HepG2 (cell line): ENCODE measurements at regions not wholly inside any gene's neighbourhood (a gene's known extent, or its start where the extent isn't known, plus 50 kb on each side); places are given as distances from the start of the nearest gene placed in this dataset.

ENCODE experiments used
- ATAC-seq: fragments of 200-7000 bp; cut with Tn5 transposase; 3 replicates; pipeline ENCODE4 v1.9.1; 2020; ENCODE audit warnings: mild to moderate bottlenecking, moderate library complexity
- BruUV-seq: library from RNA; stranded (reverse); fragments of 400-500 nt; replicated peaks from 2 replicates; lab custom pipeline; 2021; lab: Mats Ljungman, UMichigan
- CTCF ChIA-PET: fragments of 300-600 bp; formaldehyde crosslinking; extraction: SDS; loops from one replicate; lab custom pipeline; 2021; ENCODE audit warnings: low total read pairs, inconsistent platforms, low intra/inter-chr PET ratio; lab: Yijun Ruan, JAX
- POLR2A ChIA-PET: fragments of 350-600 bp; sonication (Branson Sonifier 250); formaldehyde crosslinking; loops from one replicate; lab custom pipeline; 2020; ENCODE audit warnings: antibody characterized with exemption, inconsistent platforms; lab: Yijun Ruan, JAX
- DNase-seq: peaks from one replicate; pipeline ENCODE4 v3.0.0-alpha.2; 2015; ENCODE audit warnings: low spot score
- FAIRE-seq: peaks from 3 replicates; lab custom pipeline; 2011; peaks lifted over from hg19 to GRCh38; lab: Jason Lieb, UNC
- H2AFZ ChIP-seq: one replicate; pipeline ENCODE4 v1.6.1; 2011; ENCODE audit warnings: low read length, inconsistent platforms
- H3K27ac ChIP-seq: fragments of 300-600 bp; 3 replicates; pipeline ENCODE4 v1.8.0; 2011; ENCODE audit warnings: mixed run types, mild to moderate bottlenecking, mixed read lengths, low read length, inconsistent platforms; ENCODE audit not compliant: insufficient read depth; ENCODE audit errors: extremely low read length
- H3K27me3 ChIP-seq, 2 experiments: fragments of 200-600 bp in 1 of 2; 2 replicates in 1 of 2; 3 replicates in 1 of 2; pipeline versions ENCODE4 v1.6.0 to v1.8.0; 2011; ENCODE audit warnings: low read length in 2 of 2, mild to moderate bottlenecking in 2 of 2, moderate library complexity in 2 of 2, inconsistent platforms in 1 of 2; ENCODE audit not compliant: insufficient read depth in 2 of 2, control insufficient read depth in 1 of 2
- H3K36me3 ChIP-seq, 2 experiments: fragments of 200-600 bp in 1 of 2; replicated peaks in 1 of 2; 2 replicates in 1 of 2; 3 replicates in 1 of 2; pipeline versions ENCODE4 v1.5.1 to v1.8.0; 2011; ENCODE audit warnings: low read length in 2 of 2, inconsistent platforms in 1 of 2; ENCODE audit not compliant: insufficient read depth in 2 of 2, control insufficient read depth in 1 of 2
- H3K4me1 ChIP-seq: 2 replicates; pipeline ENCODE4 v1.5.1; 2012; ENCODE audit warnings: low read length, inconsistent platforms; ENCODE audit not compliant: insufficient read depth
- H3K4me2 ChIP-seq: 2 replicates; pipeline ENCODE4 v1.6.0; 2011; ENCODE audit warnings: low read depth, low read length, inconsistent platforms
- H3K4me3 ChIP-seq, 3 experiments: fragments of 200-600 bp in 1 of 3; sonication (generic), shearing (Covaris generic) in 1 of 3; replicated peaks in 1 of 3; 2 replicates each; pipeline ENCODE4 v1.5.1; 2011 to 2016; ENCODE audit warnings: low read length in 3 of 3, inconsistent platforms in 2 of 3, low read depth in 2 of 3, mild to moderate bottlenecking in 2 of 3, control low read depth in 1 of 3, mixed read lengths in 1 of 3; ENCODE audit not compliant: insufficient read depth in 1 of 3
- H3K79me2 ChIP-seq: one replicate; pipeline ENCODE4 v1.6.1; 2011; ENCODE audit warnings: low read length, inconsistent platforms; ENCODE audit not compliant: insufficient read depth
- H3K9ac ChIP-seq: 2 replicates; pipeline ENCODE4 v1.6.0; 2011; ENCODE audit warnings: mild to moderate bottlenecking, low read depth, low read length, inconsistent platforms; ENCODE audit not compliant: insufficient read depth
- H3K9me3 ChIP-seq: 2 replicates; pipeline ENCODE4 v1.5.1; 2012; ENCODE audit warnings: mild to moderate bottlenecking, low read length
- H4K20me1 ChIP-seq: 2 replicates; pipeline ENCODE4 v1.6.0; 2011; ENCODE audit warnings: inconsistent platforms, mild to moderate bottlenecking, low read length, moderate library complexity; ENCODE audit not compliant: insufficient read depth
- CHD2 ChIP-seq: IDR thresholded peaks from 2 replicates; pipeline ENCODE4 v1.6.1; 2011; ENCODE audit warnings: low read depth, low read length, improper control_type of control experiment
- EP300 ChIP-seq, 3 experiments: sonication (generic) in 1 of 3; formaldehyde crosslinking in 1 of 3; IDR thresholded peaks; 2 replicates each; pipeline versions ENCODE4 v1.5.1 to v1.6.1; 2011 to 2020; ENCODE audit warnings: low read depth in 2 of 3, low read length in 2 of 3, borderline replicate concordance in 1 of 3, improper control_type of control experiment in 1 of 3, mild to moderate bottlenecking in 1 of 3, missing genetic modification reagents in 1 of 3, moderate library complexity in 1 of 3
- MEF2D ChIP-seq: sonication (generic); formaldehyde crosslinking; IDR thresholded peaks from 2 replicates; pipeline ENCODE4 v1.5.1; 2020; ENCODE audit warnings: mild to moderate bottlenecking, missing genetic modification reagents
- POLR2A ChIP-seq, 2 experiments: IDR thresholded peaks; 2 replicates each; pipeline ENCODE4 v1.6.1; 2011; ENCODE audit warnings: low read depth in 2 of 2, low read length in 2 of 2, mild to moderate bottlenecking in 1 of 2, moderate library complexity in 1 of 2; ENCODE audit not compliant: insufficient read depth in 1 of 2
- ZBTB8A ChIP-seq: sonication (generic); formaldehyde crosslinking; IDR thresholded peaks from 2 replicates; pipeline ENCODE4 v1.4.0; 2020; ENCODE audit warnings: mild to moderate bottlenecking, low read depth, missing genetic modification reagents, borderline replicate concordance
- ZFP82 ChIP-seq: sonication (generic); formaldehyde crosslinking; IDR thresholded peaks from 2 replicates; pipeline ENCODE4 v1.5.1; 2020; ENCODE audit warnings: mild to moderate bottlenecking, missing genetic modification reagents, borderline replicate concordance
- ZNF260 ChIP-seq: sonication (generic); formaldehyde crosslinking; IDR thresholded peaks from 2 replicates; pipeline ENCODE4 v1.4.0; 2020; ENCODE audit warnings: missing genetic modification reagents, low read depth, mild to moderate bottlenecking, borderline replicate concordance
- ZNF567 ChIP-seq: sonication (generic); formaldehyde crosslinking; IDR thresholded peaks from 2 replicates; pipeline ENCODE4 v1.8.1; 2023; ENCODE audit warnings: mild to moderate bottlenecking, missing genetic modification reagents, borderline replicate concordance
- ZNF652 ChIP-seq: IDR thresholded peaks from 2 replicates; pipeline ENCODE4 v1.6.1; 2016; ENCODE audit warnings: low read depth, borderline replicate concordance
- ZNF790 ChIP-seq: sonication (generic); formaldehyde crosslinking; IDR thresholded peaks from 2 replicates; pipeline ENCODE4 v1.8.0; 2022; ENCODE audit warnings: missing genetic modification reagents, mild to moderate bottlenecking, borderline replicate concordance
- ZNF816 ChIP-seq: sonication (generic); formaldehyde crosslinking; IDR thresholded peaks from 2 replicates; pipeline ENCODE4 v1.8.0; 2022; ENCODE audit warnings: missing genetic modification reagents, mild to moderate bottlenecking, borderline replicate concordance
- WGBS: methylation state at CpG from one replicate; pipeline ENCODE4 v1.1.6; 2017; ENCODE audit warnings: low lambda C conversion rate; 5-methylcytosine and 5-hydroxymethylcytosine counted together
- in situ Hi-C: cut with HindIII; loops from 2 replicates; pipeline ENCODE4 v1.10.0; 2017; ENCODE audit warnings: low pct_unique_long_range_greater_than_20kb; ENCODE audit not compliant: extremely low pct_ligation_motif_present
- intact Hi-C: fragments of 100-400 bp; cut with micrococcal nuclease; formaldehyde crosslinking; loops from one replicate; pipeline ENCODE4 v1.10.0; 2022; ENCODE audit not compliant: unreplicated experiment
- TF ChIP-seq, protein P1 (sequence below): IDR thresholded peaks from 2 replicates; pipeline ENCODE4 v1.6.1; 2016; ENCODE audit warnings: mild to moderate bottlenecking
- TF ChIP-seq, protein P2 (sequence below): sonication (generic); formaldehyde crosslinking; IDR thresholded peaks from 2 replicates; pipeline ENCODE4 v1.5.1; 2020; ENCODE audit warnings: missing genetic modification reagents, mild to moderate bottlenecking, borderline replicate concordance
- TF ChIP-seq, protein P3 (sequence below): sonication (generic); formaldehyde crosslinking; IDR thresholded peaks from 2 replicates; pipeline ENCODE4 v1.5.0; 2020; ENCODE audit warnings: missing genetic modification reagents
- TF ChIP-seq, protein P4 (sequence below): sonication (generic); formaldehyde crosslinking; IDR thresholded peaks from 2 replicates; pipeline ENCODE4 v1.4.0; 2020; ENCODE audit warnings: mild to moderate bottlenecking, missing genetic modification reagents, borderline replicate concordance

DNA sequence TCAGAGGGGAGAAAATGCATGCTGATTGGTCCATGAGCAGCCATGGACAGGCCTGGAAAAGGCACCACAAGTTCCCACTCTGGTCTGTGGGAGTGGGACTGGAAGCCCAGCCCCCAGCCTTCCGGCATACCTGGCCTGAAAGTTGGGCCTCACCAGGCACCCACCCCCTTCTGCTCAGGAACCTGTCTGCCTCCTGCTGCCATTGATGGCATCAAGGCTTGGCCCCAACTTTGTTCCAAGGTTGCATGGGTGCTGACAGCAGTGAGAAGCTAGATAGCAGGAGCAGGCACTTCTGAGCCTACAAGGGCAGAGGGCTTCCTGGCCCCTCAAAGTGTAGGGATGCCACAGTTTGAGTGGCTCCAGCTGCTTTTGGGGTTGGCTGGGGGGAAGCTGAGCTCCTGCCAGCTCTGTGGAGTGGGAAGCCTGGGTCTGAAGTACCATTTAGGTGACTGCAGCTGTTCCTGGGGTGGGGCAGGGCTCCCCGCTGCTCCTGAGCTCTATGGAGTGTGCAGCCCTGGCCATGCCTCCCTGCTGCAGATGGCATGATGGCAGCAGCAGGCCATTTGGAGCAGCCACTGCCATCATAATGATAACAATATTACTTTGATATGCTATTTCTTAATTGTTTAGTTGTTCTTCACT is 1054.1 kb upstream of the GBE1 start:
- BruUV-seq = no TSS peak
- no peak for FAIRE-seq
- POLR2A ChIA-PET = no interaction called here
- no peak for TF ChIP-seq MEF2D (CRISPR knock-in tag)
- no peak for TF ChIP-seq ZBTB8A (CRISPR knock-in tag)
- TF ChIP-seq, protein P1, sequence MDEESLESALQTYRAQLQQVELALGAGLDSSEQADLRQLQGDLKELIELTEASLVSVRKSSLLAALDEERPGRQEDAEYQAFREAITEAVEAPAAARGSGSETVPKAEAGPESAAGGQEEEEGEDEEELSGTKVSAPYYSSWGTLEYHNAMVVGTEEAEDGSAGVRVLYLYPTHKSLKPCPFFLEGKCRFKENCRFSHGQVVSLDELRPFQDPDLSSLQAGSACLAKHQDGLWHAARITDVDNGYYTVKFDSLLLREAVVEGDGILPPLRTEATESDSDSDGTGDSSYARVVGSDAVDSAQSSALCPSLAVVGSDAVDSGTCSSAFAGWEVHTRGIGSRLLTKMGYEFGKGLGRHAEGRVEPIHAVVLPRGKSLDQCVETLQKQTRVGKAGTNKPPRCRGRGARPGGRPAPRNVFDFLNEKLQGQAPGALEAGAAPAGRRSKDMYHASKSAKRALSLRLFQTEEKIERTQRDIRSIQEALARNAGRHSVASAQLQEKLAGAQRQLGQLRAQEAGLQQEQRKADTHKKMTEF (CRISPR knock-in tag) = no peak
- TF ChIP-seq ZNF652 = no peak
- no peak for TF ChIP-seq ZNF790 (CRISPR knock-in tag)
- TF ChIP-seq CHD2 = no peak
- no peak for TF ChIP-seq ZNF260
- TF ChIP-seq ZNF567 = no peak
- TF ChIP-seq POLR2A (IDR thresholded peaks at IDR 0.05; ENCODE audit: insufficient read depth in 1 of 2, low read depth in 2 of 2, low read length in 2 of 2) = no peak
- TF ChIP-seq, protein P2, sequence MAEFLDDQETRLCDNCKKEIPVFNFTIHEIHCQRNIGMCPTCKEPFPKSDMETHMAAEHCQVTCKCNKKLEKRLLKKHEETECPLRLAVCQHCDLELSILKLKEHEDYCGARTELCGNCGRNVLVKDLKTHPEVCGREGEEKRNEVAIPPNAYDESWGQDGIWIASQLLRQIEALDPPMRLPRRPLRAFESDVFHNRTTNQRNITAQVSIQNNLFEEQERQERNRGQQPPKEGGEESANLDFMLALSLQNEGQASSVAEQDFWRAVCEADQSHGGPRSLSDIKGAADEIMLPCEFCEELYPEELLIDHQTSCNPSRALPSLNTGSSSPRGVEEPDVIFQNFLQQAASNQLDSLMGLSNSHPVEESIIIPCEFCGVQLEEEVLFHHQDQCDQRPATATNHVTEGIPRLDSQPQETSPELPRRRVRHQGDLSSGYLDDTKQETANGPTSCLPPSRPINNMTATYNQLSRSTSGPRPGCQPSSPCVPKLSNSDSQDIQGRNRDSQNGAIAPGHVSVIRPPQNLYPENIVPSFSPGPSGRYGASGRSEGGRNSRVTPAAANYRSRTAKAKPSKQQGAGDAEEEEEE (CRISPR knock-in tag) = no peak
- TF ChIP-seq ZNF816 (CRISPR knock-in tag) = no peak
- no peak for TF ChIP-seq EP300 (IDR thresholded peaks at IDR 0.05; ENCODE audit: low read depth in 2 of 2, low read length in 2 of 2)
- no peak for TF ChIP-seq EP300 (CRISPR knock-in tag; IDR thresholded peaks at IDR 0.05; ENCODE audit: borderline replicate concordance)
- TF ChIP-seq, protein P3, sequence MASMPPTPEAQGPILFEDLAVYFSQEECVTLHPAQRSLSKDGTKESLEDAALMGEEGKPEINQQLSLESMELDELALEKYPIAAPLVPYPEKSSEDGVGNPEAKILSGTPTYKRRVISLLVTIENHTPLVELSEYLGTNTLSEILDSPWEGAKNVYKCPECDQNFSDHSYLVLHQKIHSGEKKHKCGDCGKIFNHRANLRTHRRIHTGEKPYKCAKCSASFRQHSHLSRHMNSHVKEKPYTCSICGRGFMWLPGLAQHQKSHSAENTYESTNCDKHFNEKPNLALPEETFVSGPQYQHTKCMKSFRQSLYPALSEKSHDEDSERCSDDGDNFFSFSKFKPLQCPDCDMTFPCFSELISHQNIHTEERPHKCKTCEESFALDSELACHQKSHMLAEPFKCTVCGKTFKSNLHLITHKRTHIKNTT = no peak
- TF ChIP-seq, protein P4, sequence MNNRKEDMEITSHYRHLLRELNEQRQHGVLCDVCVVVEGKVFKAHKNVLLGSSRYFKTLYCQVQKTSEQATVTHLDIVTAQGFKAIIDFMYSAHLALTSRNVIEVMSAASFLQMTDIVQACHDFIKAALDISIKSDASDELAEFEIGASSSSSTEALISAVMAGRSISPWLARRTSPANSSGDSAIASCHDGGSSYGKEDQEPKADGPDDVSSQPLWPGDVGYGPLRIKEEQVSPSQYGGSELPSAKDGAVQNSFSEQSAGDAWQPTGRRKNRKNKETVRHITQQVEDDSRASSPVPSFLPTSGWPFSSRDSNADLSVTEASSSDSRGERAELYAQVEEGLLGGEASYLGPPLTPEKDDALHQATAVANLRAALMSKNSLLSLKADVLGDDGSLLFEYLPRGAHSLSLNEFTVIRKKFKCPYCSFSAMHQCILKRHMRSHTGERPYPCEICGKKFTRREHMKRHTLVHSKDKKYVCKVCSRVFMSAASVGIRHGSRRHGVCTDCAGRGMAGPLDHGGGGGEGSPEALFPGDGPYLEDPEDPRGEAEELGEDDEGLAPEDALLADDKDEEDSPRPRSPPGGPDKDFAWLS (CRISPR knock-in tag) = no peak
- no peak for TF ChIP-seq ZFP82 (CRISPR knock-in tag)

More for the DNA sequence above, 1054.1 kb upstream of the GBE1 start:
- ATAC-seq (no peak), DNase-seq (no peak)
- Histone ChIP-seq H3K4me3 (no peak overlapping the region), H3K36me3 (no peaks in the 10 kb centered on the region), H3K9ac (no peak overlapping the region), H3K79me2 (no peaks in the 10 kb centered on the region), H3K27ac (no peak overlapping the region), H3K9me3 (no peaks in the 10 kb centered on the region; the same call in 1 of the 2 replicates), H2AFZ (no peak overlapping the region), H3K4me2 (no peak overlapping the region), H4K20me1 (no peaks in the 10 kb centered on the region), H3K27me3 (no peaks in the 10 kb centered on the region), H3K4me1 (no peaks in the 10 kb centered on the region)
- in situ Hi-C loops = no loop called here
- CTCF ChIA-PET = no interaction called here
- WGBS = 33% methylated on average over 1 of the region's 2 CpGs
- intact Hi-C loops = no loop called here
